Left renal pelvis (tissue), 4 donors: ENCODE measurements at regions not wholly inside any gene's neighbourhood (a gene's known extent, or its start where the extent isn't known, plus 50 kb on each side); places are given as distances from the start of the nearest gene placed in this dataset.
"Not testable (repeated sequence)": the region's sequence is repeated elsewhere in the genome, so short reads cannot be mapped to it uniquely, and the experiment has no call there.

Experiments used
- DNase-seq, 4 donors: peaks; one replicate each; pipeline ENCODE4 v3.0.0-alpha.2; 2013; ENCODE audit warnings: low read depth in 4 of 4, low spot score in 3 of 4

GRCh38 chr3:165521131-165521871 is 315.9 kb downstream of the BCHE start:
- no peak for DNase-seq

GRCh38 chr3:165519687-165520086 is 317.5 kb downstream of the BCHE start:
- no peak for DNase-seq

GRCh38 chr3:165518346-165518745 is 318.9 kb downstream of the BCHE start:
- DNase-seq: no peak

GRCh38 chr3:165513715-165514701 is 317.8 kb upstream of the SLITRK3 start:
- DNase-seq: no peak

- DNase-seq: no peak
Measured at GRCh38 chr3:165507576-165507975, 311.4 kb upstream of the SLITRK3 start.

- no peak for DNase-seq
Measured at GRCh38 chr3:165507060-165507459, 310.9 kb upstream of the SLITRK3 start.

- no peak for DNase-seq
Measured at GRCh38 chr3:165505657-165506056, 309.5 kb upstream of the SLITRK3 start.

- DNase-seq: no peak
Measured at GRCh38 chr3:165504554-165504953, 308.4 kb upstream of the SLITRK3 start.

GRCh38 chr3:165503825-165504224 is 307.6 kb upstream of the SLITRK3 start:
- no peak for DNase-seq

GRCh38 chr3:165503346-165503745 is 307.2 kb upstream of the SLITRK3 start:
- DNase-seq: no peak

- no peak for DNase-seq
Measured at GRCh38 chr3:165502707-165503106, 306.5 kb upstream of the SLITRK3 start.

GRCh38 chr3:165498742-165499141 is 302.6 kb upstream of the SLITRK3 start:
- not testable (repeated sequence) for DNase-seq

GRCh38 chr3:165491487-165491886 is 295.3 kb upstream of the SLITRK3 start:
- no peak for DNase-seq

GRCh38 chr3:165476399-165477060 is 280.3 kb upstream of the SLITRK3 start:
- DNase-seq: no peak

- no peak for DNase-seq
Measured at GRCh38 chr3:165466856-165467255, 270.7 kb upstream of the SLITRK3 start.

GRCh38 chr3:165464736-165465135 is 268.6 kb upstream of the SLITRK3 start:
- no peak for DNase-seq

GRCh38 chr3:165463531-165463930 is 267.3 kb upstream of the SLITRK3 start:
- DNase-seq: no peak

- DNase-seq: no peak
Measured at GRCh38 chr3:165462636-165463334, 266.6 kb upstream of the SLITRK3 start.

- DNase-seq: no peak
Measured at GRCh38 chr3:165459924-165460835, 264.0 kb upstream of the SLITRK3 start.
